ENCODE measurements at regions not wholly inside any gene's neighbourhood (a gene's known extent, or its start where the extent isn't known, plus 50 kb on each side); places are given as distances from the start of the nearest gene placed in this dataset.

- TF ChIP-seq AR (CRISPR knock-in tag; IDR thresholded peaks at IDR 0.05): no peak
- TF ChIP-seq CDX4 (CRISPR knock-in tag; IDR thresholded peaks at IDR 0.05; ENCODE audit: borderline replicate concordance): no peak
- TF ChIP-seq ATF1 (CRISPR knock-in tag; IDR thresholded peaks at IDR 0.05): no peak
- TF ChIP-seq GTF2I (CRISPR knock-in tag; conservative IDR thresholded peaks at IDR 0.05): no peak
- TF ChIP-seq ESRRA (CRISPR knock-in tag; IDR thresholded peaks at IDR 0.05; ENCODE audit: borderline replicate concordance): no peak
- no peak for TF ChIP-seq MLX (CRISPR knock-in tag; IDR thresholded peaks at IDR 0.05)
- no peak for TF ChIP-seq ZNF232 (CRISPR knock-in tag; IDR thresholded peaks at IDR 0.05)
- TF ChIP-seq, protein P1, sequence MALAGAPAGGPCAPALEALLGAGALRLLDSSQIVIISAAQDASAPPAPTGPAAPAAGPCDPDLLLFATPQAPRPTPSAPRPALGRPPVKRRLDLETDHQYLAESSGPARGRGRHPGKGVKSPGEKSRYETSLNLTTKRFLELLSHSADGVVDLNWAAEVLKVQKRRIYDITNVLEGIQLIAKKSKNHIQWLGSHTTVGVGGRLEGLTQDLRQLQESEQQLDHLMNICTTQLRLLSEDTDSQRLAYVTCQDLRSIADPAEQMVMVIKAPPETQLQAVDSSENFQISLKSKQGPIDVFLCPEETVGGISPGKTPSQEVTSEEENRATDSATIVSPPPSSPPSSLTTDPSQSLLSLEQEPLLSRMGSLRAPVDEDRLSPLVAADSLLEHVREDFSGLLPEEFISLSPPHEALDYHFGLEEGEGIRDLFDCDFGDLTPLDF (CRISPR knock-in tag; IDR thresholded peaks at IDR 0.05): no peak
- TF ChIP-seq CREB1 (CRISPR knock-in tag; IDR thresholded peaks at IDR 0.05): no peak
- no peak for TF ChIP-seq FOXK1 (CRISPR knock-in tag; IDR thresholded peaks at IDR 0.05)
- TF ChIP-seq, protein P2, sequence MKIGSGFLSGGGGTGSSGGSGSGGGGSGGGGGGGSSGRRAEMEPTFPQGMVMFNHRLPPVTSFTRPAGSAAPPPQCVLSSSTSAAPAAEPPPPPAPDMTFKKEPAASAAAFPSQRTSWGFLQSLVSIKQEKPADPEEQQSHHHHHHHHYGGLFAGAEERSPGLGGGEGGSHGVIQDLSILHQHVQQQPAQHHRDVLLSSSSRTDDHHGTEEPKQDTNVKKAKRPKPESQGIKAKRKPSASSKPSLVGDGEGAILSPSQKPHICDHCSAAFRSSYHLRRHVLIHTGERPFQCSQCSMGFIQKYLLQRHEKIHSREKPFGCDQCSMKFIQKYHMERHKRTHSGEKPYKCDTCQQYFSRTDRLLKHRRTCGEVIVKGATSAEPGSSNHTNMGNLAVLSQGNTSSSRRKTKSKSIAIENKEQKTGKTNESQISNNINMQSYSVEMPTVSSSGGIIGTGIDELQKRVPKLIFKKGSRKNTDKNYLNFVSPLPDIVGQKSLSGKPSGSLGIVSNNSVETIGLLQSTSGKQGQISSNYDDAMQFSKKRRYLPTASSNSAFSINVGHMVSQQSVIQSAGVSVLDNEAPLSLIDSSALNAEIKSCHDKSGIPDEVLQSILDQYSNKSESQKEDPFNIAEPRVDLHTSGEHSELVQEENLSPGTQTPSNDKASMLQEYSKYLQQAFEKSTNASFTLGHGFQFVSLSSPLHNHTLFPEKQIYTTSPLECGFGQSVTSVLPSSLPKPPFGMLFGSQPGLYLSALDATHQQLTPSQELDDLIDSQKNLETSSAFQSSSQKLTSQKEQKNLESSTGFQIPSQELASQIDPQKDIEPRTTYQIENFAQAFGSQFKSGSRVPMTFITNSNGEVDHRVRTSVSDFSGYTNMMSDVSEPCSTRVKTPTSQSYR (CRISPR knock-in tag; IDR thresholded peaks at IDR 0.05): no peak
- no peak for TF ChIP-seq ZNF121 (CRISPR knock-in tag; IDR thresholded peaks at IDR 0.05)
- TF ChIP-seq ZNF263 (CRISPR knock-in tag; IDR thresholded peaks at IDR 0.05; ENCODE audit: low read depth): no peak
- TF ChIP-seq GRHL2 (CRISPR knock-in tag; IDR thresholded peaks at IDR 0.05; ENCODE audit: insufficient replicate concordance, severe bottlenecking): no peak
- TF ChIP-seq SOX15 (CRISPR knock-in tag; IDR thresholded peaks at IDR 0.05): no peak
- TF ChIP-seq, protein P3, sequence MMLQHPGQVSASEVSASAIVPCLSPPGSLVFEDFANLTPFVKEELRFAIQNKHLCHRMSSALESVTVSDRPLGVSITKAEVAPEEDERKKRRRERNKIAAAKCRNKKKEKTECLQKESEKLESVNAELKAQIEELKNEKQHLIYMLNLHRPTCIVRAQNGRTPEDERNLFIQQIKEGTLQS (CRISPR knock-in tag; conservative IDR thresholded peaks at IDR 0.05): no peak
Measured at GRCh38 chr17:5794385-5794784, 210.1 kb upstream of the NLRP1 start (continued).

DNA sequence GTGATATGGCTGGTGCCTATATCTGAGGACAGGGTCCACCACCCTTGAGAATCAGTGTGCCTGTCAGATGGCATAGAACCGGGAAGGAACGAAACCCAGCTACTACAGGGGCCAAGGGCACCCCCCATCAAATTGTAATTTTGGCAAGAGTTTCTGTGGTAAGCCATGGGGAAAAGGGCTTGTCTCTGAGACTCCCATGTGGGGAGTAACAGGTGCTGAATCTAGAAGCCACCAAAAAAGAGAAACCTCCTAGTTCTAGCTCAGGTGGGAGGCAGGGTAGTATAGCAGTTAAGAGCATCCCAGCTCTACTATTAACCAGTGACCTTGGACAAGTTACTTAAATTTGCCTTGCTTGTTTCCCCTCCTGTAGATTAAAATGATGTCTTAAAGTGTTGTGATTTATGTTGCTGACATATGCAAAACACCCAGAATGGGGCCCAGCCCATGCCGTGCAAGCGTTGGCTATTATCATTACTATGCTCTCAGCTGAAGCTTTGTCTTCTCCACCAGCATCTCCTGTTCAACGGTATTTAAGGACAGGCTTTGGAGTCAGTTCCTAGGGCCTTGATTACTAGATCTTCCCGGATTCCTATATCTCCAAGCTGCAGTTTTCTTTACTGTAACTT is 210.7 kb upstream of the NLRP1 start:
- no peak for DNase-seq (ENCODE audit: low spot score)
- Mint-ChIP-seq H3K27me3 (ENCODE audit: low read depth) (peaks cover 9% of the 10 kb centered on the region; the same call in 1 of the 2 replicates), H3K4me3 (no peak overlapping the region), H3K9me3 (peaks cover 25% of the 10 kb centered on the region), H3K4me1 (peaks cover 43% of the 10 kb centered on the region), H3K36me3 (peaks cover 20% of the 10 kb centered on the region), H3K27ac (no peak overlapping the region)
- ChIA-PET POLR2A (no interaction called here), CTCF (interaction anchor here (1.0 to 2.5 kb wide), 16 partner anchors 18 to 641 kb away, joined by 3 to 33 read pairs (median 8); no protein-coding TSS in a partner anchor)
- TF ChIP-seq ZNF138 (CRISPR knock-in tag; conservative IDR thresholded peaks at IDR 0.05) (no peak), RELA (CRISPR knock-in tag; IDR thresholded peaks at IDR 0.05; ENCODE audit: borderline replicate concordance) (no peak), ZSCAN18 (CRISPR knock-in tag; IDR thresholded peaks at IDR 0.05) (no peak), HMGXB4 (CRISPR knock-in tag; IDR thresholded peaks at IDR 0.05) (no peak), GABPB1 (CRISPR knock-in tag; IDR thresholded peaks at IDR 0.05) (no peak), ZNF423 (CRISPR knock-in tag; IDR thresholded peaks at IDR 0.05) (no peak)
- no peak for ATAC-seq
